K562 (cell line): ENCODE measurements at regions not wholly inside any gene's neighbourhood (a gene's known extent, or its start where the extent isn't known, plus 50 kb on each side); places are given as distances from the start of the nearest gene placed in this dataset.

ENCODE experiments used
- ATAC-seq: fragments of 200-7000 bp; cut with Tn5 transposase; 3 replicates; pipeline ENCODE4 v1.9.1; 2020; ENCODE audit warnings: moderate library complexity
- BruUV-seq: library from RNA; stranded (reverse); fragments of 400-500 nt; replicated peaks from 2 replicates; lab custom pipeline; 2021; lab: Mats Ljungman, UMichigan
- CTCF ChIA-PET: fragments of 300-600 bp; formaldehyde crosslinking; extraction: SDS; loops from one replicate; lab custom pipeline; 2021; ENCODE audit warnings: low intra/inter-chr PET ratio; lab: Yijun Ruan, JAX
- POLR2A ChIA-PET: fragments of 300-600, 350-650 bp; sonication (Branson Sonifier 250); formaldehyde crosslinking; extraction: SDS; loops from one replicate; lab custom pipeline; 2021; ENCODE audit warnings: antibody characterized with exemption, inconsistent platforms; lab: Yijun Ruan, JAX
- DNase-seq, 4 experiments: peaks; one replicate each; pipeline versions ENCODE4 v3.0.0 to v3.0.0-alpha.2; 2011 to 2018; ENCODE audit warnings: low spot score in 3 of 4, mixed read lengths in 3 of 4; ENCODE audit errors: extremely low read depth in 1 of 4
- FAIRE-seq: peaks from 2 replicates; lab custom pipeline; 2011; peaks lifted over from hg19 to GRCh38; lab: Jason Lieb, UNC
- H2AFZ ChIP-seq: 2 replicates; pipeline ENCODE4 v1.6.0; 2011; ENCODE audit warnings: low read depth, low read length, control low read depth, inconsistent platforms
- H3K27ac ChIP-seq: fragments of 200-600 bp; 3 replicates; pipeline ENCODE4 v1.8.0; 2011; ENCODE audit warnings: low read depth, mild to moderate bottlenecking, control low read depth, inconsistent platforms, low read length, moderate library complexity, mixed read lengths; ENCODE audit errors: extremely low read depth
- H3K27me3 ChIP-seq, 2 experiments: fragments of 300-600 bp in 1 of 2; 2 replicates in 1 of 2; 3 replicates in 1 of 2; pipeline versions ENCODE4 v1.6.0 to v1.8.0; 2011; ENCODE audit warnings: inconsistent platforms in 2 of 2, low read length in 2 of 2, mild to moderate bottlenecking in 1 of 2, mixed read lengths in 1 of 2, moderate library complexity in 1 of 2; ENCODE audit not compliant: control insufficient read depth in 2 of 2, insufficient read depth in 2 of 2
- H3K36me3 ChIP-seq: fragments of 300-600 bp; 3 replicates; pipeline ENCODE4 v1.8.0; 2011; ENCODE audit warnings: mild to moderate bottlenecking, low read length, inconsistent platforms; ENCODE audit not compliant: control insufficient read depth, insufficient read depth
- H3K4me1 ChIP-seq, 2 experiments: fragments of 200-600 bp in 1 of 2; replicated peaks in 1 of 2; 2 replicates in 1 of 2; 3 replicates in 1 of 2; pipeline versions ENCODE4 v1.5.1 to v1.8.0; 2011; ENCODE audit warnings: inconsistent platforms in 2 of 2, low read length in 2 of 2, mild to moderate bottlenecking in 1 of 2, mixed read lengths in 1 of 2, moderate library complexity in 1 of 2; ENCODE audit not compliant: control insufficient read depth in 2 of 2, insufficient read depth in 2 of 2
- H3K4me2 ChIP-seq: 2 replicates; pipeline ENCODE4 v1.6.1; 2011; ENCODE audit warnings: low read length, control low read depth, inconsistent platforms, mixed read lengths; ENCODE audit not compliant: insufficient read depth
- H3K4me3 ChIP-seq: fragments of 200-600 bp; sonication (generic), shearing (Covaris generic); 2 replicates; pipeline ENCODE4 v1.5.1; 2016; ENCODE audit warnings: control low read depth, inconsistent platforms
- H3K79me2 ChIP-seq: fragments of 200-600 bp; 3 replicates; pipeline ENCODE4 v1.8.0; 2011; ENCODE audit warnings: low read length, inconsistent platforms; ENCODE audit not compliant: control insufficient read depth, insufficient read depth
- H3K9ac ChIP-seq, 2 experiments: 2 replicates each; pipeline versions ENCODE4 v1.6.0 to v1.6.1; 2011; ENCODE audit warnings: low read depth in 2 of 2, low read length in 2 of 2, control low read depth in 1 of 2, inconsistent platforms in 1 of 2, mild to moderate bottlenecking in 1 of 2, mixed read lengths in 1 of 2; ENCODE audit not compliant: insufficient read depth in 1 of 2
- H3K9me1 ChIP-seq: one replicate; pipeline ENCODE4 v1.6.0; 2011; ENCODE audit warnings: inconsistent platforms, mild to moderate bottlenecking, low read length, moderate library complexity; ENCODE audit not compliant: control insufficient read depth, insufficient read depth
- H3K9me3 ChIP-seq: replicated peaks from 2 replicates; pipeline ENCODE4 v1.5.1; 2011; ENCODE audit warnings: low read depth, low read length, inconsistent platforms; ENCODE audit not compliant: control insufficient read depth, insufficient read depth
- H4K20me1 ChIP-seq: replicated peaks from 2 replicates; pipeline ENCODE4 v1.6.1; 2011; ENCODE audit warnings: low read length, inconsistent platforms, mixed read lengths; ENCODE audit not compliant: control insufficient read depth, insufficient read depth
- ATF6 ChIP-seq: sonication (generic); formaldehyde crosslinking; IDR thresholded peaks from 2 replicates; pipeline ENCODE4 v1.4.0; 2020; ENCODE audit warnings: mild to moderate bottlenecking, missing genetic modification reagents
- CEBPG ChIP-seq, 3 experiments: fragments of 200-800 bp in 1 of 3; sonication (Bioruptor generic) in 1 of 3; sonication (generic) in 1 of 3; formaldehyde crosslinking in 1 of 3; IDR thresholded peaks in 2 of 3; conservative IDR thresholded peaks in 1 of 3; 2 replicates each; pipeline versions ENCODE4 v1.6.1 to v1.8.0; 2016 to 2022; ENCODE audit warnings: missing compliant biosample characterization in 2 of 3, missing genetic modification characterization in 2 of 3, mild to moderate bottlenecking in 1 of 3, missing genetic modification reagents in 1 of 3
- KDM2B ChIP-seq: fragments of 250-450 bp; sonication (Bioruptor Pico); IDR thresholded peaks from 2 replicates; pipeline ENCODE4 v1.8.0; 2021; ENCODE audit warnings: mild to moderate bottlenecking, moderate library complexity
- PHB2 ChIP-seq: fragments of 450-650 bp; IDR thresholded peaks from 2 replicates; pipeline ENCODE4 v1.6.1; 2017; ENCODE audit warnings: low read depth
- TOE1 ChIP-seq, 2 experiments: fragments of 450-650 bp in 1 of 2; sonication (generic) in 1 of 2; formaldehyde crosslinking in 1 of 2; IDR thresholded peaks; 2 replicates each; pipeline versions ENCODE4 v1.7.1 to v1.8.0; 2016 to 2022; ENCODE audit warnings: borderline replicate concordance in 2 of 2, mild to moderate bottlenecking in 2 of 2, antibody characterized with exemption in 1 of 2, inconsistent platforms in 1 of 2, low read depth in 1 of 2, missing genetic modification reagents in 1 of 2, moderate library complexity in 1 of 2
- ZNF134 ChIP-seq: fragments of 250-450 bp; sonication (Bioruptor Pico); conservative IDR thresholded peaks from 2 replicates; pipeline ENCODE4 v1.4.0; 2020
- ZNF239 ChIP-seq: fragments of 250-450 bp; sonication (Bioruptor Pico); IDR thresholded peaks from 2 replicates; pipeline ENCODE4 v1.4.0; 2020; ENCODE audit warnings: mild to moderate bottlenecking
- ZNF263 ChIP-seq: sonication (generic); formaldehyde crosslinking; IDR thresholded peaks from 2 replicates; pipeline ENCODE4 v1.8.0; 2022; ENCODE audit warnings: mild to moderate bottlenecking, missing genetic modification reagents, borderline replicate concordance
- WGBS: fragments of 100-300 bp; shearing (Covaris generic); methylation state at CpG from one replicate; pipeline ENCODE4 v1.1.6; 2016; ENCODE audit warnings: low coverage, mixed read lengths; ENCODE audit not compliant: insufficient coverage; ENCODE audit errors: missing lambda C conversion rate; 5-methylcytosine and 5-hydroxymethylcytosine counted together
- in situ Hi-C: fragments of 300-500 bp; cut with MboI; formaldehyde crosslinking; loops from 4 replicates; pipeline ENCODE4 v1.15.0; 2018; ENCODE audit warnings: inconsistent platforms, mixed read lengths
- intact Hi-C: fragments of 100-400 bp; cut with micrococcal nuclease; formaldehyde crosslinking; loops from 2 replicates; pipeline ENCODE4 v1.14.2; 2022
- TF ChIP-seq, protein P1 (sequence below): fragments of 200-800 bp; sonication (Bioruptor generic); IDR thresholded peaks from 2 replicates; pipeline ENCODE4 v1.6.1; 2017; ENCODE audit warnings: missing genetic modification characterization, missing compliant biosample characterization

DNA sequence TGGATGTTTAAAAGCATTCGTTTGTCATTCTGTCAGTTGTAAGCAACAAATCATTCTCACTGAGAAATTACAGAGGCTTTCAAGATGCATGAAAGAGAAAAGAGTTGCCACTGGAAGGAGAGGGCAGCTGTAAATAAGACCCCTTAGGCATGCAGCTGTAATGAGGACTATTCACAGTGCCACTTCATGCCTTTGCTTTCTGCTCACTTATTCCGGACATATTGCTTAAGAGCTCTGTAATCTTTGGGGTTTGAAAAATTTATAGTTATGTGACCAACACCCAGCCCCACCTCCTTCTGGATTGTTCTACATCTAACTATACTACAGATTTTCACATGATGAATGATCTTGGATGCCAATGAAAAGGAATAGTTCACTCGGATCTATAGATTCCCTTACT is 194.8 kb upstream of the DCN start:
- H3K27me3 ChIP-seq: no peaks in the 10 kb centered on the region
- H3K27ac ChIP-seq: no peak overlapping the region
- TF ChIP-seq PHB2 (no peak), ZNF263 (CRISPR knock-in tag) (no peak), KDM2B (CRISPR knock-in tag) (no peak), ZNF134 (no peak), ATF6 (CRISPR knock-in tag) (no peak), CEBPG (CRISPR knock-in tag; IDR thresholded peaks at IDR 0.05) (no peak), CEBPG (tag; conservative IDR thresholded peaks at IDR 0.05 in 1 of 2, IDR thresholded peaks at IDR 0.05 in 1 of 2) (no peak), TOE1 (IDR thresholded peaks at IDR 0.05; ENCODE audit: borderline replicate concordance) (no peak), TOE1 (CRISPR knock-in tag; IDR thresholded peaks at IDR 0.05; ENCODE audit: borderline replicate concordance, low read depth) (no peak), ZNF239 (CRISPR knock-in tag) (no peak)
- TF ChIP-seq, protein P1, sequence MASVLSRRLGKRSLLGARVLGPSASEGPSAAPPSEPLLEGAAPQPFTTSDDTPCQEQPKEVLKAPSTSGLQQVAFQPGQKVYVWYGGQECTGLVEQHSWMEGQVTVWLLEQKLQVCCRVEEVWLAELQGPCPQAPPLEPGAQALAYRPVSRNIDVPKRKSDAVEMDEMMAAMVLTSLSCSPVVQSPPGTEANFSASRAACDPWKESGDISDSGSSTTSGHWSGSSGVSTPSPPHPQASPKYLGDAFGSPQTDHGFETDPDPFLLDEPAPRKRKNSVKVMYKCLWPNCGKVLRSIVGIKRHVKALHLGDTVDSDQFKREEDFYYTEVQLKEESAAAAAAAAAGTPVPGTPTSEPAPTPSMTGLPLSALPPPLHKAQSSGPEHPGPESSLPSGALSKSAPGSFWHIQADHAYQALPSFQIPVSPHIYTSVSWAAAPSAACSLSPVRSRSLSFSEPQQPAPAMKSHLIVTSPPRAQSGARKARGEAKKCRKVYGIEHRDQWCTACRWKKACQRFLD (CRISPR knock-in tag): no peak
- TF ChIP-seq, all 486 proteins: peak for 0
- in situ Hi-C loops (no loop called here), intact Hi-C loops (no loop called here)
- no peaks in the 10 kb centered on the region for H3K36me3 ChIP-seq
- BruUV-seq: no TSS peak
- no peak overlapping the region for H3K9ac ChIP-seq
- no peak for DNase-seq
- ChIA-PET POLR2A (interaction anchor here (0.8 kb wide), 1 partner anchor 1256 kb away, joined by 3 read pairs; no protein-coding TSS in a partner anchor), CTCF (no interaction called here)
- no peak overlapping the region for H3K4me2 ChIP-seq
- H3K79me2 ChIP-seq: no peaks in the 10 kb centered on the region
- WGBS: 57% methylated on average over 3 of the region's 3 CpGs
- H3K4me1 ChIP-seq: peaks cover 0 to 3% of the 10 kb centered on the region in 2 experiments; a peak in 2 of 5 replicates
- no peak for FAIRE-seq
- no peaks in the 10 kb centered on the region for H3K9me1 ChIP-seq
- no peak overlapping the region for H2AFZ ChIP-seq
- no peaks in the 10 kb centered on the region for H3K9me3 ChIP-seq
- H3K4me3 ChIP-seq: no peak overlapping the region
- H4K20me1 ChIP-seq: no peaks in the 10 kb centered on the region
- no peak for ATAC-seq
